ENCODE measurements at regions not wholly inside any gene's neighbourhood (a gene's known extent, or its start where the extent isn't known, plus 50 kb on each side); places are given as distances from the start of the nearest gene placed in this dataset.

GRCh38 chr11:128324051-128324481, 263.3 kb downstream of the ETS1 start:
- Histone ChIP-seq H3K36me3 (ENCODE audit: insufficient read depth, low read length) (no peaks in the 10 kb centered on the region), H3K9ac (ENCODE audit: low read length) (no peak overlapping the region), H3F3A (ENCODE audit: insufficient read depth, low read length, poor library complexity, severe bottlenecking) (no peaks in the 10 kb centered on the region), H3K27ac (ENCODE audit: low read length) (no peak overlapping the region), H3K9me3 (ENCODE audit: low read length) (no peaks in the 10 kb centered on the region), H3K79me2 (replicated peaks; ENCODE audit: insufficient read depth, low read length) (no peaks in the 10 kb centered on the region), H3K4me3 (ENCODE audit: low read length) (no peak overlapping the region), H3K27me3 (ENCODE audit: insufficient read depth, low read depth, low read length) (no peaks in the 10 kb centered on the region), H2AFZ (ENCODE audit: low read depth, low read length) (no peak overlapping the region), H3K9me2 (ENCODE audit: insufficient read depth, low read length) (no peaks in the 10 kb centered on the region), H3K4me2 (ENCODE audit: low read length) (no peak overlapping the region), H4K20me1 (ENCODE audit: insufficient read depth) (no peaks in the 10 kb centered on the region)
- no peak for TF ChIP-seq MXI1 (conservative IDR thresholded peaks at IDR 0.05; ENCODE audit: poor library complexity, severe bottlenecking)

GRCh38 chr11:128323381-128323780, 264.0 kb downstream of the ETS1 start:
- Histone ChIP-seq H3K36me3 (ENCODE audit: insufficient read depth, low read length) (no peaks in the 10 kb centered on the region), H2AFZ (ENCODE audit: low read depth, low read length) (no peak overlapping the region), H4K20me1 (ENCODE audit: insufficient read depth) (no peaks in the 10 kb centered on the region), H3K79me2 (replicated peaks; ENCODE audit: insufficient read depth, low read length) (no peaks in the 10 kb centered on the region), H3K9me3 (ENCODE audit: low read length) (no peaks in the 10 kb centered on the region), H3K4me3 (ENCODE audit: low read length) (no peak overlapping the region), H3K27ac (ENCODE audit: low read length) (no peak overlapping the region), H3F3A (ENCODE audit: insufficient read depth, low read length, poor library complexity, severe bottlenecking) (no peaks in the 10 kb centered on the region), H3K4me2 (ENCODE audit: low read length) (no peak overlapping the region), H3K9me2 (ENCODE audit: insufficient read depth, low read length) (no peaks in the 10 kb centered on the region), H3K27me3 (ENCODE audit: insufficient read depth, low read depth, low read length) (no peaks in the 10 kb centered on the region), H3K9ac (ENCODE audit: low read length) (no peak overlapping the region)
- TF ChIP-seq CTCF (IDR thresholded peaks at IDR 0.05; ENCODE audit: poor library complexity, severe bottlenecking) (no peak), REST (IDR thresholded peaks at IDR 0.05; ENCODE audit: borderline replicate concordance) (no peak)

- no peak overlapping the region for H3K9ac ChIP-seq (ENCODE audit: low read length)
- no peaks in the 10 kb centered on the region for H3F3A ChIP-seq (ENCODE audit: insufficient read depth, low read length, poor library complexity, severe bottlenecking)
- no peaks in the 10 kb centered on the region for H3K79me2 ChIP-seq (replicated peaks; ENCODE audit: insufficient read depth, low read length)
- TF ChIP-seq EP300 (conservative IDR thresholded peaks at IDR 0.05; ENCODE audit: poor library complexity, severe bottlenecking) = no peak
- TF ChIP-seq MXI1 (conservative IDR thresholded peaks at IDR 0.05; ENCODE audit: poor library complexity, severe bottlenecking) = no peak
- TF ChIP-seq CTCF (IDR thresholded peaks at IDR 0.05; ENCODE audit: poor library complexity, severe bottlenecking) = no peak
- TF ChIP-seq TAF1 (IDR thresholded peaks at IDR 0.05; ENCODE audit: low read depth) = no peak
- no peak for TF ChIP-seq SMC3 (conservative IDR thresholded peaks at IDR 0.05; ENCODE audit: poor library complexity)
- no peak for TF ChIP-seq RAD21 (conservative IDR thresholded peaks at IDR 0.05)
- TF ChIP-seq EZH2 (IDR thresholded peaks at IDR 0.05; ENCODE audit: borderline replicate concordance, insufficient read depth, low read length, poor library complexity, severe bottlenecking) = no peak
- TF ChIP-seq POLR2AphosphoS5 (IDR thresholded peaks at IDR 0.05) = no peak
- TF ChIP-seq REST (IDR thresholded peaks at IDR 0.05; ENCODE audit: borderline replicate concordance) = no peak
- no peaks in the 10 kb centered on the region for H3K36me3 ChIP-seq (ENCODE audit: insufficient read depth, low read length)
- no peak overlapping the region for H2AFZ ChIP-seq (ENCODE audit: low read depth, low read length)
- no peak overlapping the region for H3K4me2 ChIP-seq (ENCODE audit: low read length)
- H3K9me3 ChIP-seq (ENCODE audit: low read length) = no peaks in the 10 kb centered on the region
- no peak overlapping the region for H3K27ac ChIP-seq (ENCODE audit: low read length)
- H4K20me1 ChIP-seq (ENCODE audit: insufficient read depth) = no peaks in the 10 kb centered on the region
- no peaks in the 10 kb centered on the region for H3K27me3 ChIP-seq (ENCODE audit: insufficient read depth, low read depth, low read length)
- no peak overlapping the region for H3K4me3 ChIP-seq (ENCODE audit: low read length)
- H3K9me2 ChIP-seq (ENCODE audit: insufficient read depth, low read length) = no peaks in the 10 kb centered on the region
These were observed 268.4 kb downstream of the ETS1 start for GRCh38 chr11:128318856-128319474.
